HUES6 (cell line): ENCODE measurements at regions not wholly inside any gene's neighbourhood (a gene's known extent, or its start where the extent isn't known, plus 50 kb on each side); places are given as distances from the start of the nearest gene placed in this dataset.

Experiments used
- H3K27ac ChIP-seq: 2 replicates; pipeline ENCODE4 v1.7.0; 2013; ENCODE audit warnings: low read depth, mild to moderate bottlenecking, low read length, inconsistent platforms
- H3K27me3 ChIP-seq: 2 replicates; pipeline ENCODE4 v1.6.1; 2013; ENCODE audit warnings: low read length; ENCODE audit not compliant: control insufficient read depth, insufficient read depth
- H3K36me3 ChIP-seq: 2 replicates; pipeline ENCODE4 v1.6.1; 2013; ENCODE audit warnings: low read length; ENCODE audit not compliant: control insufficient read depth, insufficient read depth
- H3K4me1 ChIP-seq: 2 replicates; pipeline ENCODE4 v1.6.1; 2013; ENCODE audit warnings: low read length; ENCODE audit not compliant: control insufficient read depth, insufficient read depth
- H3K4me3 ChIP-seq: 2 replicates; pipeline ENCODE4 v1.5.1; 2013; ENCODE audit warnings: low read depth, low read length
- H3K9ac ChIP-seq: one replicate; pipeline ENCODE4 v1.6.1; 2013; ENCODE audit warnings: mild to moderate bottlenecking, low read length
- H3K9me3 ChIP-seq: 2 replicates; pipeline ENCODE4 v1.6.1; 2013; ENCODE audit warnings: low read depth, low read length; ENCODE audit not compliant: control insufficient read depth, insufficient read depth

DNA sequence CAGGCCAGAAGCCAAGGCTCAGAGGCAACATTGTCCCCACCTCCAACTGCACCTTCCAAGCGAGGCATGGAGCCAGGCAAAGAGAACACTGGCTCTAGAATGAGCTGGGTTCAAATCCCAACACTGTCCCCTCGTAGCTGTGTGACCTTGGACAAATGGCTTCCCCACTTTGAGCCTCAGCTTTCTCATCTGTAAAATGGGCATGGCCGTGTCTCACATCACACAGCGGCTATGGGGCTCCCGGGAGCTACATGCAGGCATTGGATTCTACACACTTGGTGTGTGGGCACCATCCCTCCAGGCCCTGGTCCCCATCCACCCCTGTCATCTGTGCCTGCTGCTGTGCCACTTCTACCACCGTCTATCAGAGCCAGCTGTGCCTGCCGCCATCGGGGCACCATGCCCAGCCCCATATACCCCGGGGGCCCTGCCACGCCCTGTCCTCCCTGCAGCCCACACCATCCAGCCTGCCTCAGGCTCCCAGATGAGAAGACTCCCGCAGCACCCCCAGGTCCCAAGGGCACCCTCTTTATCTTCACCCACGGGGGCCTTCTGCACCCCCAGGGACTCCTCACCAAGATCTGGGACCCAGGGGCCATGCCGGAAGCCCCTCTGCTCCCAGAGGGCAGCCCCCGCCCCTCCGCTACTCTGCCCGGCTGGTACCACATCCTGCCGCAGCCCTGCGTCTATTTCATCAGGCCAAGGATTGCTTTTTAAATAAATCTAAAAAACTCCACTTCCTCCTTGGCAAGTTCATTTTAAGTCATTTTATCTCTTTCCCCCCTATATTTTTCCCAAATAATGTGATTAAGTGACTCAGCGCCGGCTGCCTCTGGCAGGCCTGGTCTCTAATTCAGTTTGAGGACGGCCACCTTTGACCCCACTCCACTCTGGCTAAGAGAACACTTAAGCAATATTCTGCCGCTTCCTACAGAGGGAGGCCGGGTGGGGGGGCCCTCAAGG is 107.8 kb upstream of the TARDBP start:
- H3K9me3 ChIP-seq: no peaks in the 10 kb centered on the region
- no peaks in the 10 kb centered on the region for H3K36me3 ChIP-seq
- H3K4me3 ChIP-seq: no peak overlapping the region
- H3K4me1 ChIP-seq: peaks cover 46% of the 10 kb centered on the region
- H3K27me3 ChIP-seq: peaks cover 5% of the 10 kb centered on the region; the same call in 1 of the 2 replicates
- no peak overlapping the region for H3K9ac ChIP-seq
- H3K27ac ChIP-seq: no peak overlapping the region

DNA sequence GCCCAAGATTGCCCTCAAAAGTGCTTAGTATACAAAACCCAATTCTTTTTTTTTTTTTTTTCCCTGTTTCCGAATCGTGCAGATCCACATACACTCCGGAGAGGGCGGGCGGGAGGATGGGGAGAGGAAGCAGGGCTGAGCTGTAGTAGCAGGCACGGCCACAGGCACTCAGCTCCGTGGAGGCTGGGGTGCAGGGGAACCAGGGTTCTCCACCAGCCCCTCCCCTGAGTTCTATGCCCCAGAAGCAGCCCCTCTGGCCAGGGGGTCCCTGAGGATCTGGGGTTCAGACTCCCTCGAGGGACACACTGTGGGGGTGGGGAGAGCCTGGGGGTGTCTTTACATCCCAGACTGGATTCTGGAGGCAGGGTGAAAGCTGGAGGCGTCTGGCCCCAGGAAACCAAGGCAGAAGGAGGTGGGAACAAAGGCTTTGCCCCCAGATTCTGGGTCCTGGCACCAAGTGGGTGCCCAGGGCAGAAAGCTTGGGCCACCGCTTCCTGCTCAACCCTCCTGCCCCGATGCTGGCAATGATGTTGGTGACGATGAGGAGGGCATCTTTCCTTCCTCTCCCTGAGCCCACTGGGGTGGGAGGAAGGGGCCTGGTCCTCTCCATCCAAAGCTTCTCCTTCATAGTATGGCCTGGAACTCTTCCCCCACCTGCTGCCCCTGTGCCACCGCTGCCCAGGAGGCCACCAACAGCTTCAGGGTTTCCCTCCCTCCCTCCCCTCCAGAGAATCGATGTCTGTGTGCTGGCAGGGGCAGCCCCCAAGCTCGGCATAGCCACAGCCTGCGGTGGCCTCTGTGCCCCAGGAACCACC is 106.4 kb upstream of the TARDBP start:
- Histone ChIP-seq H3K4me1 (peaks cover 39% of the 10 kb centered on the region), H3K9ac (no peak overlapping the region), H3K27ac (no peak overlapping the region), H3K9me3 (no peaks in the 10 kb centered on the region), H3K27me3 (no peaks in the 10 kb centered on the region), H3K36me3 (no peaks in the 10 kb centered on the region), H3K4me3 (no peak overlapping the region)

DNA sequence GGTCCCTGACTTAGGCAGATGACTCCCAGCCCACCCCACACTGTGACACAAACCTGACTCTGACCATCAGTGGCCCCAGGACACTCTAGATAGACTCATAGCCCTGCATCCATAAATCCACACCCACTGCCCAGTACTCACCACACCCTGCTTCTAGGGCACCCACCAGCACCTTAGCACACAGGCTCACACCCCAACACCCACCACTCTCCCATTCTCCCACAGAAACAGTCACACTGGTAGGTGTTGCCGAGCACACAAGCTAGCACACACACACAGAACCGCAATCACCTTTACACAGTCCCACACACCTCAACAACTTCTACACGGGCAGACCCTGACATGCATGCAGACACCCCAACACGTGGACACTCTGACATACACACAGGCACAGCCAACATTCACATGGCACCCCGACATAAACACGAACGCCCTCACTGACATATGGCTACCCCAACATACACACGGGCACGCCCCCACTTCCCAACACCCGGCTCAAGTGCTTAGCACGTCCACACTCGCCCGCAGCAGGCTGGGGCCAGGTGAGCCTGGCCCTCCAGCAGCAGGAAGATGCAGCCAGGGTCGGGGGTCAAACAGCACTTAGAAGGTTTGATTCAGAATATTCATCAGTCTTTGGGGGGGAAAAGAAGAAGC is 105.5 kb upstream of the TARDBP start:
- Histone ChIP-seq H3K4me1 (peaks cover 30% of the 10 kb centered on the region), H3K9ac (no peak overlapping the region), H3K36me3 (no peaks in the 10 kb centered on the region), H3K27me3 (no peaks in the 10 kb centered on the region), H3K9me3 (no peaks in the 10 kb centered on the region), H3K27ac (no peak overlapping the region), H3K4me3 (no peak overlapping the region)

DNA sequence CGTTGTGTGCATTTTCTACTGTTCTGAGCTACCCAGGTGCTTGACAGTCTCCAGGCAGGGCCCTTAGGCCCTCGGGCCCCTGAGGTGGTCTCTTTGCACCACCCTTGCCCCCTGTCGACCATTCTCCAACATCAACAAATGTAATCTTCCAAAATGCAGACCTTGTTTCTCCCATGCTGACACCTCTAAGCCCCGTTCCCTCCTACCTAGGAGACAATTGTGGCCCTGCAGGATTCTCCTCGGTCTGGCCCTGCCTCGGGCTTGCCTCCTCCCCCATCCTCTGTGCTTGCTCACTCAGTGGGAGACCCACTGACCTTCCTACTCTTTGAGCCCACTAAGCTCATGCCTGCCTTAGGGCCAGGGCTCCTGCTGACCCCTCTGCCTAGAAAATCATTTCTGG is 104.2 kb upstream of the TARDBP start:
- Histone ChIP-seq H3K9ac (no peak overlapping the region), H3K4me1 (peaks cover 21% of the 10 kb centered on the region; the same call in 1 of the 2 replicates), H3K4me3 (no peak overlapping the region), H3K27ac (no peak overlapping the region), H3K36me3 (no peaks in the 10 kb centered on the region), H3K9me3 (no peaks in the 10 kb centered on the region), H3K27me3 (no peaks in the 10 kb centered on the region)

DNA sequence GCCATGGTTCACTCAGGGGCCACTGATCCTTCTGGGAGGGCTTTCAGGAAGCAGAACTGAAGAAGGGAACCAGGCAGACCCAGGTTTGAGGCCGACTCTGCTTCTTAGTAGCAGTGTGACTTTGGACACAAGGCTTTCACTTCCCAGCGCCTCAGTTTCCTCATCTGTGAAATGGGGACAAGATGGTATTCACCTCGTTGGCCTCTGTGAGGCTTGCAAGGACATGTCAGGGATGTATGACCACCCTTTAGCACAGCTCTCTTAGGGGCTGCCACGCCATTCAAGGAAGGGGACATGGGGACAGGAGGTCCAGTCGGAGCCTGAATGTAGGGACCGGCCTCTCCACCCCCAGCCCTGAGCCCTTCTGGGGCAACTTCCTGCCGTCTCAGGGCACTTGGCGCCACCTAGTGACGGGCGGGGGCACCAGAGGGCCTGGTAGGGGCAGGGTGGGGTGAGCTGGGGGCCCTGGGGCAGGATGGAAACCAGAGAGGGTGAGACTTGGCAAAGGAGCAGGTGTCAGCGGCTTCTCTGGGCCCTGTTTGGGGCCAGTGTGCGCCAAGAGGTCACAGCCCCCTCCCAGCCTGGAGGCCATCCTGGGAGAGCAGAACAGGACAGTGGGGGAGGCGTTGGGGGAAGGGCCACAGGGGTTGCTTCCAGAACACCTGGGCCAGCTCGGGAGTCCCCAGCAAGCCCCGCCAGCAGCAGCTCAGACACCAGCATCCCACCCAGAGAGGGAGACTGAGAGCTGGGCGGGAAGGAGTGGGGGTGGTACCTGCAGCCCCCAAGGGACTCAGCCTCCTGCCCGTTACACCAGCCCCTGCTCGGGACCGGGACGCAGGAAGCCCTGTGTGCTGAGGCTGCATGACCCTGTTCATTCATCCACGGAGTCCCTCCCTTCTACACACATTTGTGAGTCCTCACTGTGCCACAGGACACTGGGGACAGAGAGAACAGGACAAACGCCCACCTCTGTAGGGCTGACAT is 102.5 kb upstream of the TARDBP start:
- Histone ChIP-seq H3K9me3 (no peaks in the 10 kb centered on the region), H3K9ac (no peak overlapping the region), H3K4me3 (no peak overlapping the region), H3K36me3 (no peaks in the 10 kb centered on the region), H3K4me1 (peaks cover 21% of the 10 kb centered on the region; the same call in 1 of the 2 replicates), H3K27me3 (no peaks in the 10 kb centered on the region), H3K27ac (no peak overlapping the region)

DNA sequence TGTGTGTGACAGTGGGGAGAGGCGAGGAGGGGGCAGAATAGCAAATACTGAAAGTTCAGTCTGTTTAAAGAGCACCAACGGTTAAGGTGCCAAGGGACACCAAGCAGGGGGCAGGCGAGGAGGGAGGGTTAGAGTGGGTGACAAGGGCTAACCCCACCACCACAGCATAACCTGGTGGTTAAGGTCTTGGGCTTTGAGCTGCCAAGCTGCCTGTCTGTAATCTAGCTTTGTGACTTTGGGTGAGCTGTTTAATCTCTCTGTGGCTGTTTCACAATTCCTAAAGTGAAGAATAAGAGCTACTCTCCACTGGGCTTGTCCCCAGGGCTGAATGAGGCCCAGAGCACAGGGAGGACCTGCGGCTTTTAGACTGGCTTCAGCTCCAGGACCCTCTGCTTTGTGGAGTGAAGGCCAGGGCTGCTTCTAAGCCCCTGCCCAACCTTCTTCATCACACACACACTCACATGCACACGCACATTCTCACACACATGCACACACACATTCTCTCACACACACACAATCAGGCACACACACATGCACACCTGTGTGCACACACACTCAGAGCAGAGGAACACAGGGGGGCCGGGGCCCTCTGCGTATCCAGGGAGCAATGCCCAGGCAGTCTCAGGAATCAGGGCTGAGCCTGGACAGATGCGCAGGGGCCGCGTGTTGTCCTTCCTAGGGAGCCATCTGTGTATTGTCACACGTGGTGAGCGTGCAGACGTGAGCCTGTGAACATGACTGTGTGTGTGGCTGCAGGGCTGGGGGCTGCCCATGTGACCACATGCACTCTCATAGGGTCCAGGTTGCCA is 101.6 kb upstream of the TARDBP start:
- H3K27me3 ChIP-seq: no peaks in the 10 kb centered on the region
- H3K4me1 ChIP-seq: peaks cover 21% of the 10 kb centered on the region; the same call in 1 of the 2 replicates
- no peaks in the 10 kb centered on the region for H3K36me3 ChIP-seq
- H3K27ac ChIP-seq: no peak overlapping the region
- H3K9ac ChIP-seq: peak overlapping the region; percentile 40
- no peak overlapping the region for H3K4me3 ChIP-seq
- no peaks in the 10 kb centered on the region for H3K9me3 ChIP-seq

DNA sequence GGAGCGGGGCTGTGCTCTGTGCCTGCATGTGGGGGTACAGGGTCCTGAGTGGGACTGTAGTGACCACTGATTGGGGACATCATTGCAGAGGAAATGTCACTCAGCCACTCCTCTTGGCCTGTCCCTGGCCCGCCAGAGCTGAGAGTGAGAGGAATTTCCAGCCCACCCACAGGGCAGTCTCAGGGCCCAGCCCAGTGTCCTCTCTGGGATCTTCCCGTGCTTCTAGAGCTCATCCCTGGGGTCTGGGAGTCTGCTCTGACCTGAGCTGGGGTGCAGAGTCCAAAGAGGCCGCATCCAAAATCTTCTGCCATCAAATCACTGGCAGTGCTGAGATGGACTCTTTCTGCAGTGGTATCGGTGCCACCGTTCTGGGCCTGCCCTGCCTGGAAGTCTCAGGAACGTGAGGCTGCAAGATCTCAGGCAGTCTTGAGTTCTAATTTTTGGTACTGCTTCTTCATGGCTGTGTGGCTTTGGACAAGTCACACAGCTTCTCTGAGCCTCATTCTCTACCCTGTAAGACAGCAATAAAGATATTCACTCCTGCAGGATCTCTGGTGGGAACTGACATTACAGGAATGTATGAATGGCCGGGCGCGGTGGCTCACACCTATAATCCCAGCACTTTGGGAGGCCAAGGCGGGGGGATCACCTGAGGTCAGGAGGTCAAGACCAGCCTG is 100.8 kb upstream of the TARDBP start:
- no peaks in the 10 kb centered on the region for H3K27me3 ChIP-seq
- H3K27ac ChIP-seq: no peak overlapping the region
- no peak overlapping the region for H3K4me3 ChIP-seq
- no peaks in the 10 kb centered on the region for H3K36me3 ChIP-seq
- no peaks in the 10 kb centered on the region for H3K9me3 ChIP-seq
- H3K4me1 ChIP-seq: peaks cover 21% of the 10 kb centered on the region; the same call in 1 of the 2 replicates
- peak overlapping the region; percentile 40 for H3K9ac ChIP-seq

DNA sequence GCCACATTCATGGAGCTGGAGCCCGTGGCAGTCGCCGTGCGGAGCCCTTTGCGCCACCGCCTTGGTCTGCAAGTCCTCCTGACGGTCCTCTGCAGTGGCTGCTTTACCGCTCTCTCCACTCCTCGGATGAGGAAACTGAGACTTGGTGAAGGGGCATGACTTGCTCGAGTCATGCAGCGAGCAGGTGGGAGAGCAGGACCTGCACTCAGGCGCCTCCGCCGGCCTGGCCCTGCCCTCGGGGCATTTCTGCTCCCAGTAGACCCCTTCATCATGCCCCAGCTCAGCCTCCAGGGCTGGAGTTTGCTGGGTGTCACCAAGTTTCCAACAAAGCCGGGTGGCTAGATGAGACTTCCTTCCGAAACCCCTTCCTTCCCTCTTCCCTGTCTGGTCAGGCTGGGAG is 100.0 kb upstream of the TARDBP start:
- H3K4me1 ChIP-seq: peaks cover 16% of the 10 kb centered on the region; the same call in 1 of the 2 replicates
- H3K9ac ChIP-seq: no peak overlapping the region

DNA sequence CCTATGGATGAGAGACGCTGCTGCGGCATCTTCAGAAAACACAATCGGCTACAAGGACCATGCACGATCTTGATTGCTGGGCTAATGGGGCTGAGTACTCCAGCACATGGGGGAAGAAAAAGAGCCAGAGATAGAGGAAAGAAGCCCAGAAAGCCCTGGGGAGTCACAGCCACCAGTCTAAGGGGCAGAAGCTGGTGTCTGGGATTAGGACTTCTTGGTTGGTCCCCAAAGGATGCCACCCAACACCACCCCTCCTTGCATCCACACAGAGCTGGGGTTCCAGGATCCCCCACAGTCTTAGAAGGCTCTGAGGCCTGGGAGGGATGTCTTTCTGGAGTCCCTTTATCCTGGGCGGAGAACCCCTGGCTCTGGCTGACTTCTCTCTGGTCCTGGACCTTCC is 98.4 kb upstream of the TARDBP start:
- H3K27me3 ChIP-seq: no peaks in the 10 kb centered on the region

More for the DNA sequence above, 100.0 kb upstream of the TARDBP start:
- no peak overlapping the region for H3K27ac ChIP-seq
- no peak overlapping the region for H3K4me3 ChIP-seq
- no peaks in the 10 kb centered on the region for H3K27me3 ChIP-seq
- no peaks in the 10 kb centered on the region for H3K9me3 ChIP-seq
- H3K36me3 ChIP-seq: no peaks in the 10 kb centered on the region

More for the DNA sequence above, 98.4 kb upstream of the TARDBP start:
- H3K9me3 ChIP-seq: no peaks in the 10 kb centered on the region
- H3K36me3 ChIP-seq: no peaks in the 10 kb centered on the region
- H3K4me1 ChIP-seq: peaks cover 6% of the 10 kb centered on the region; the same call in 1 of the 2 replicates
- no peak overlapping the region for H3K27ac ChIP-seq
- no peak overlapping the region for H3K4me3 ChIP-seq
- no peak overlapping the region for H3K9ac ChIP-seq
